Ascending aorta (tissue), 2 donors: ENCODE measurements at regions not wholly inside any gene's neighbourhood (a gene's known extent, or its start where the extent isn't known, plus 50 kb on each side); places are given as distances from the start of the nearest gene placed in this dataset.

ENCODE experiments used
- DNase-seq, 2 donors: peaks; one replicate each; pipeline ENCODE4 v3.0.0-alpha.2; 2019; ENCODE audit warnings: low spot score in 2 of 2
- H3K27ac ChIP-seq, 2 donors: fragments of 200-600 bp; sonication (generic); one replicate each; pipeline ENCODE4 v1.5.1; 2016 to 2017; ENCODE audit warnings: mild to moderate bottlenecking in 1 of 2
- H3K27me3 ChIP-seq: fragments of 200-600 bp; sonication (generic); one replicate; pipeline ENCODE4 v1.5.1; 2017
- H3K36me3 ChIP-seq, 2 donors: fragments of 200-600 bp; sonication (generic); one replicate each; pipeline ENCODE4 v1.5.1; 2016
- H3K4me1 ChIP-seq, 2 donors: fragments of 200-600 bp; sonication (generic); one replicate each; pipeline ENCODE4 v1.5.1; 2016 to 2017; ENCODE audit warnings: mild to moderate bottlenecking in 1 of 2
- H3K4me3 ChIP-seq, 2 donors: fragments of 200-600 bp; sonication (generic); one replicate each; pipeline ENCODE4 v1.5.1; 2016 to 2017; ENCODE audit warnings: mild to moderate bottlenecking in 1 of 2
- H3K9me3 ChIP-seq, 2 donors: fragments of 200-600 bp; sonication (generic); one replicate each; pipeline ENCODE4 v1.5.1; 2016
- intact Hi-C: fragments of 100-400 bp; cut with DNase I; formaldehyde crosslinking; loops from one replicate; pipeline ENCODE4 v1.15.1; 2023
- TF ChIP-seq, protein P1 (sequence below), 3 experiments: fragments of 200-600 bp in 2 of 3; fragments of 450-650 bp in 1 of 3; sonication (generic) in 2 of 3; IDR thresholded peaks; one replicate each; pipeline ENCODE4 v1.5.1; 2016 to 2019; ENCODE audit warnings: antibody characterized with exemption in 3 of 3, mild to moderate bottlenecking in 1 of 3, moderate library complexity in 1 of 3

DNA sequence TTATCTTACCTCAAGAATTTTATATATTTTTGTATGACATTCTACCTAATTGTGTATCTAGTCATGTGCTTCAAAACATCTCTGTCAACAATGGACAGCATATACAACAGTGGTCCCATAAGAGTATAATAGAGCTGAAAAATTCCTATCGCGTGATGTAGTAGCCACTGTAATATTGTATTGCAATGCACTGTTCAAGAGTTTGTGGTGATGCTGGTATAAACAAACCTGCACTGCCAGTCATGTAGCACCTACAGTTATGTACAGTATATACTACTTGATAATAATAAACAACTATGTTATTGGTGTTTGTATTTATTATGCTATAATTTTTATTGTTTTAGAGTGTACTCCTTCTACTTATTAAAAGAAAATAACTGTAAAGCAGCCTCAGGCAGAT lies 672.7 kb downstream of the CD109 start:
- intact Hi-C loops, result no loop called here

DNA sequence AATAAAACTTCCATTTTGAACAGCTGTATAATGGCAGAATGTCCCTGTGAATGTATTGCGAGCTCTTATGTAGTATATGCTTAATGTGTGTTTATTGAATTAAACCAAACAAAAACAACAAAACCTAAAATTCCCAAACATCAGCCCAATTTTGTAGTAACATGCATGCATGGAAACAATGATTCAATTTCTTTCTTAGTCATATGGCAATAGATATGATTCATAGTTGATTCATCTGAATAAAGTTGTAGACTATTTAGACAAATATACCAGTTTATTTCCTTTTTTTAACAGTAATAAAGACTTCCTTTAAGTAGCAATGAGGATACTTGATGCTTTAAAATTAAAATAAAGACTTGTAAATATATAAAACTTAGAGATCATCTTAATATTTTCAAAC lies 670.6 kb downstream of the CD109 start:
- intact Hi-C loops, result no loop called here
- no peak overlapping the region for H3K4me3 ChIP-seq
- H3K36me3 ChIP-seq, result no peaks in the 10 kb centered on the region
- H3K9me3 ChIP-seq, result no peaks in the 10 kb centered on the region
- no peak overlapping the region for H3K27ac ChIP-seq
- H3K4me1 ChIP-seq, result no peaks in the 10 kb centered on the region
- H3K27me3 ChIP-seq, result no peaks in the 10 kb centered on the region
- no peak for DNase-seq
- TF ChIP-seq, protein P1, sequence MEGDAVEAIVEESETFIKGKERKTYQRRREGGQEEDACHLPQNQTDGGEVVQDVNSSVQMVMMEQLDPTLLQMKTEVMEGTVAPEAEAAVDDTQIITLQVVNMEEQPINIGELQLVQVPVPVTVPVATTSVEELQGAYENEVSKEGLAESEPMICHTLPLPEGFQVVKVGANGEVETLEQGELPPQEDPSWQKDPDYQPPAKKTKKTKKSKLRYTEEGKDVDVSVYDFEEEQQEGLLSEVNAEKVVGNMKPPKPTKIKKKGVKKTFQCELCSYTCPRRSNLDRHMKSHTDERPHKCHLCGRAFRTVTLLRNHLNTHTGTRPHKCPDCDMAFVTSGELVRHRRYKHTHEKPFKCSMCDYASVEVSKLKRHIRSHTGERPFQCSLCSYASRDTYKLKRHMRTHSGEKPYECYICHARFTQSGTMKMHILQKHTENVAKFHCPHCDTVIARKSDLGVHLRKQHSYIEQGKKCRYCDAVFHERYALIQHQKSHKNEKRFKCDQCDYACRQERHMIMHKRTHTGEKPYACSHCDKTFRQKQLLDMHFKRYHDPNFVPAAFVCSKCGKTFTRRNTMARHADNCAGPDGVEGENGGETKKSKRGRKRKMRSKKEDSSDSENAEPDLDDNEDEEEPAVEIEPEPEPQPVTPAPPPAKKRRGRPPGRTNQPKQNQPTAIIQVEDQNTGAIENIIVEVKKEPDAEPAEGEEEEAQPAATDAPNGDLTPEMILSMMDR (IDR thresholded peaks at IDR 0.05), result no peak

More for the DNA sequence above, 672.7 kb downstream of the CD109 start:
- H3K9me3 ChIP-seq, result no peaks in the 10 kb centered on the region
- H3K27ac ChIP-seq, result no peak overlapping the region
- H3K27me3 ChIP-seq, result no peaks in the 10 kb centered on the region
- TF ChIP-seq, protein P1 (IDR thresholded peaks at IDR 0.05), result no peak
- no peak overlapping the region for H3K4me3 ChIP-seq
- H3K36me3 ChIP-seq, result no peaks in the 10 kb centered on the region
- no peaks in the 10 kb centered on the region for H3K4me1 ChIP-seq
- no peak for DNase-seq

DNA sequence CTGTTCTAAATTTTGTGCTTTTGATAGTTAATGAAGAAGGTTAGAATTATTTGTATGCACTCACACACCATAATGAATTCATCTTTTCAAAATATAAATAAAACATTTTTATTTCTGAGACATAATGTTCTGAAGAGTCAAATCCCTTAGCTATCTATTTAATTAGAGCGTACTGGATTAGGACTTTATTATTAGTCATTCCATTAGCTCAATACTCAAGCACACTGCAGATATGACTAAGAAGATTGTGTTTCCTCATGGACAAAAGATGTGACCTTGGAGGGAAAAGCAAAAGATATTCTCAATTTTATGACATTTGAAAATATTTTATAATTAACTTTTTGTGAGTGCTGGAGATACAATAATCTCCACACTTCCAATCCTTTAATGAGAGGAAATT lies 666.4 kb downstream of the CD109 start:
- Histone ChIP-seq H3K27me3 (no peaks in the 10 kb centered on the region), H3K36me3 (no peaks in the 10 kb centered on the region), H3K4me1 (no peaks in the 10 kb centered on the region), H3K9me3 (no peaks in the 10 kb centered on the region), H3K27ac (no peak overlapping the region), H3K4me3 (no peak overlapping the region)
- intact Hi-C loops, result no loop called here
- TF ChIP-seq, protein P1 (IDR thresholded peaks at IDR 0.05), result no peak
- no peak for DNase-seq

DNA sequence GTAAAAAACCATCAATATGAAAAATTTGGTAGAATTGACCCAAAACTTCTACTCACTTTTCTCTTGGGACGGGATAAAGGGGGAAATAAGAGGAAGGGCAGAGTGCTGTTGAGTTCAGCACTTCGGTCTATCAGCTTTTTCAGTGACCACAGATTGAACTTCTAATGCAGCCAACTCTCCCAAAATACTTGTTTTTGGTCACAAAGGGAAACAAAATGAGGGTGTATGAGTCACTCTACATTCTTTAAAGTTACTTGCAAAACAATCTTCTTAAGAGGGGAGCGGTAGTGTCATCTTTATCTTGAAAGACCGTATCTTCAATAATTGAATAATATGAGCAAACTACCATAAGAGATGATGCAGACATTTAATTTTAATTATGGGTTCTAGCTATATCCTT lies 661.3 kb downstream of the CD109 start:
- TF ChIP-seq, protein P1 (IDR thresholded peaks at IDR 0.05), result no peak
- Histone ChIP-seq H3K27ac (no peak overlapping the region), H3K4me3 (no peak overlapping the region), H3K27me3 (no peaks in the 10 kb centered on the region), H3K4me1 (no peaks in the 10 kb centered on the region), H3K36me3 (no peaks in the 10 kb centered on the region), H3K9me3 (no peaks in the 10 kb centered on the region)
- intact Hi-C loops, result no loop called here
- DNase-seq, result no peak

DNA sequence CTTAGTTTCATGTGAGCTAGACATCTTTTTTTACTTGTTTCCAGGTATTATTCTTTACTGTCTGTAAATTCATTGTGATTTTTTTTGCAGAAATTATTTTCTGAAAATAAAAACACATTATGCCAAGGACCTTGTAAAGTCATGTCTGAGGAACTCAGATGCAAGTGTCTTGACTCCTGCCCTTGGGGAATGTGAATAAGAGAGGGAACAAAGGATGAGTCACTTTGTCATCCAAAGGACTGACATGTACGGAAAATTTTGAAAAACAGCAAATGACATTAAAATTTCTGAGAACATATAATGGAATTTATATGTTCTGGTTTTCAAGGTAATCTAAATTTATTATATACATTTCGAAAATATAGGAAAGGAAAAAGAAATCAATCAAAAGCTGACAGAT lies 660.4 kb downstream of the CD109 start:
- H3K4me1 ChIP-seq, result no peaks in the 10 kb centered on the region
- no peak for DNase-seq
- H3K36me3 ChIP-seq, result no peaks in the 10 kb centered on the region
- TF ChIP-seq, protein P1 (IDR thresholded peaks at IDR 0.05), result no peak
- H3K27ac ChIP-seq, result no peak overlapping the region
- H3K27me3 ChIP-seq, result no peaks in the 10 kb centered on the region
- no peak overlapping the region for H3K4me3 ChIP-seq
- intact Hi-C loops, result no loop called here
- no peaks in the 10 kb centered on the region for H3K9me3 ChIP-seq

DNA sequence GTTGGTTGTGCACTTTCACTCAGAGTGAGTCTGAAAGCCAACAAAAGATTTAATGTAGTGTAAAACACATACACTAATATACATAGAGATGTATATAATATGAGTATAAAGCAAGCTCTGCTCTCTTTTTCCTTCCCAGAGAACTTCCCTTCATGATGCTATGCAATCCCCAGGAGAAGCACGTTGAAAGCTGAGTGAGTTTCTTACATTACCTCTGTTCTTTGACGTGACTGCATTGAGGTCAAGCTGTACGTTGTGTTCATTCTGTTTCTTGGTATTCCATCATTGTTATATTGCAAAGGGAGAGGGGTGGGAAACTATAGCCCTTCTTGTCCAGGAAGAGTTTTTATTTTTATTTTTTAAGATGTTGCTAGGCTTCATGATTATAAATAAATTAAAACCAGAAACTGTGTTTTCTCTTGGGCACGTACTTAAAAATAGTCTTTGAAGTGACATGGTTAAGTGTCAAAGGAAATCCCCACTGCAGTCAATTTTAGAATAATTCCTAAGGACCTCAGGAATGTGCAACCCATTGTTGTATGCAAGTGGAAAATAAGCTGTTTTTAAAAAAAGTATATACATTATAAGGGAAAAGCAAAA lies 651.0 kb downstream of the CD109 start:
- Histone ChIP-seq H3K27ac (no peak overlapping the region), H3K36me3 (no peaks in the 10 kb centered on the region), H3K4me1 (no peaks in the 10 kb centered on the region), H3K4me3 (no peak overlapping the region), H3K27me3 (no peaks in the 10 kb centered on the region), H3K9me3 (no peaks in the 10 kb centered on the region)
- intact Hi-C loops, result no loop called here
- TF ChIP-seq, protein P1 (IDR thresholded peaks at IDR 0.05), result no peak
- DNase-seq, result no peak
